Pulmonary artery endothelial cell (primary cell): ENCODE measurements at regions not wholly inside any gene's neighbourhood (a gene's known extent, or its start where the extent isn't known, plus 50 kb on each side); places are given as distances from the start of the nearest gene placed in this dataset.
"Not testable (repeated sequence)": the region's sequence is repeated elsewhere in the genome, so short reads cannot be mapped to it uniquely, and the experiment has no call there.

Experiments
- DNase-seq: peaks from one replicate; pipeline ENCODE4 v3.0.0-alpha.2; 2011; ENCODE audit warnings: low read depth, low spot score

DNA sequence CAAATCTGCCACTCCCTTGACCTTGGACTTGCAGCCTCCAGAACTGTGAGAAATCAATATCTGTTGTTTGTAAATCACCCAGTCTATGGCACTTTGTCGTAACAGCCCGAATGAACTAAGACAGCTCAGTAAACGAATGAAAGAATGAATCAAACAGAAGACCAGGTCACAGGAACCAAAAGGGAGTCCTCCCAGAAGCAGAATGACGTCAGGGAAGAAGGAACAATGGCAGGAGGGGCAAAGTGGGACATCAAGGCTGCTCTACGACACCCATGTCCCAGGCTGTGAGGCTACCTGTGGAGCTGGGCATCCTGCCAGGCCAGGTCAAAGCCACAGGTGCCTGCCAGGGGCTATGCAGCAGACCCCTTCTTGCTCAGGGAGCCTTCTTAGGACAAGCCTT is 267.2 kb upstream of the PFKP start:
- DNase-seq, result no peak

DNA sequence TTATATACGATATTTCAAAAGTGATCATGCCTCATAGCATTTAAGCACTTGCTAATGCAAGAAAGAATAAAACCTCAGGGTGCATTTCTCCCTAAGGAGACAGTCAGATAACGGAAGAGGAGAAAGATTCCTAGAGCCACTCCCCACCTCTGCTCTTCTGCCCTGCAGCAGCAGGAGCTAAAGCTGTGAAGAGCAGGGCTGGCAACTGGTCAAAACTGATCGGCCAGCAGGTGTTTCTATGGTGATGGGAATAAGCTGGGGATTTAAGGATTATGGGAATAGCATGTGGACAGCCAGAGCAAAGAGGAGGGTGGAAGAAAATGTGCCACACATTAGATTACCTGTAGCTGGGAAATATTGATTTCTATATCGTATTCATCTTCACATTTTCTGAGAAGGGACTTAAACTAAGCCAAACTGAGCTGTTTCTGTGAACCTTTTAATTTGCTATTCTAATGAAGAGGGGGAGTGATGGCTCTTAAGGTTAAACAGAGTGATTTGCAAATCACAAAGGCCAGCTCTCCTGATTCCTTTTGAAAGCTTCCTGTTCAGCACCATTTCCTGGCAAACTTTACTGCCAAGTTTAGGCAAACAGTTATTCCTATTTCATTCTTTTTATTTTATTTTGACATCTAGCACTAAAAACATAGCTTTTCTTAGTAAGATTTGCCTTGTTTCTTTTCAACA is 268.9 kb upstream of the PFKP start:
- no peak for DNase-seq

DNA sequence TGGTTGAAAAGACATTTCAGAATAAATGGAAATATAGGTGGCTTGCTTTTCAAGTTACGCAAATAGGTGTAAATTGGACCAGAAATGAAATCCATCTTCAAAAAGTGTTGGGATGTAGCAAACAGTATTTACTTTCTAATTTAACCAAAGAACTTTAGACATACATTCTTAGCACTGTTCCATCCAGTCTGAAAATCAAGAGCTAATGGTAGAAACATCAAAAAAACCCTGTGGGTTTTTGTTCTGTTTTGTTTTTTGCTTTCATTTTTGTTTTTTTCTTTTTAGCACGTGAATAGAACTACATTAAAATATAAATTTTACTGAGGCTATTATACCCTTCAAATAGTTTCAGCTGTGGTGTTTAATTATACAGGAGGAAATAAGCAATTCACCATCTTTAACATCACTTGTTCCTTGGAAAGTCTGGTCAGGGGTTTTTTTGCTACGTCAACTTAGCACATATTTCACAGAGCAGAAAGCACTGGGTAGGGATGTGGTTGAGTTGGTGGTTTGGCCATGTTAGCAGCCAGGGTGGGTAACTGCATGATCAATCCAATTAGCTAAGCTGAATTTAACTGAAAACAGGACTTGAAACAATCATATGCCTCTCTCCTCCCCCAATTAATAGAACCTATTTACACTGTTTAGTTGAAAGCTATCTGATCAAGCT is 275.4 kb upstream of the PFKP start:
- no peak for DNase-seq

DNA sequence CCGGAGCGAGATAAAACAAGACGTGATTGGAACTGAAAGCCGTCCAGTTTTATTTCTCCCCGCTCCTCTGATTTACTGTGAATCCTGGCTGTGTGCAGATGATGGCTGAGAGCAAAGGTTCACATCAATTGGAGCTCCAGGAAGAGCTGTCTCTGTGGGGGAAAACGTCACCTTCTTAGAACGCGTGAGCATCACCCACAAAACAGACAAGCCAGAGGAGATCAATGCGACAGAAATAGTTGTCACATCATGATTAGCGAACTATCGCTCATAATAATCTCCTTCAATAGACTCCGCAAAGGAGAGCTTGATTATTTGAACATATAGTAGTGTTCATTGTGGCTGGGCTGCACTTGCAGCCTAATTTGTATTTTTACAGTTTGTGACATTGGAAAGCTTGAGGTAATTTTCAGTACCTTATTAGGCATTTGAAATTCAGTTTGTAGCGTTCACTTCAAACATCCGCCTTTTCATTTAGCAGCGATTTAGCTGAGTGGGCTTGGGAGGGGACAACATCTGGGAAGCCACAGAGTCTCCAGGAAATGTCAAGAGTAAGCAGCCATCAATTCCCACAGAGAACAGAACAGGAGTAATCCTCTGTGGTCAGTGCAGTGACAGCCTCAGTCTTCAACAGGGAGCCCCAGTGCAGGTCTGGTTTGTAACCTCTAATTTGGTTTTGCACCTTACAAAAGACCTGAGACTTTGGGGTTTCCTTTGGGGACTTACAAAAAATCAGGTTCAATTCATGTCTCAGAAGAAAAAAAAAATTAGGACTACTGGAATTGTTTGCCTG is 276.8 kb upstream of the PFKP start:
- DNase-seq, result no peak

DNA sequence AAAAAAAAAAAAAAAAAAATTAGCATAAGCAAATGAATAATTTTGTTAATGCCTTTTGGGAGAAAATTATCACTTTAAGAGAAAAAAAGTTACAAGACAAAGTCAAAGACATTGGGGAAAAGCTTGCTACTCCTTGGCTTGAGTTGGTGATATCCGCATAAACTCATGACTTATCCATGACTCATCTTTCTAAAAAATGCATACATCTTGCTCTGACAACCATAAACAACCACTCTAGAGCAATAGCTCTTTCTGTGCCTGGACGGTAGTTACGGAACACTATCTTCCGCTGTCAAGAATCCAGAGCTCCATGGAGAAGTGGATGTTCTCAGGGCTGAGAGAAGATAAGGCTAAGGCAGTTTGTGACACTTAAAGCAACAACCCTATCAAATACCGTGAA is 281.1 kb upstream of the PFKP start:
- DNase-seq, result no peak

DNA sequence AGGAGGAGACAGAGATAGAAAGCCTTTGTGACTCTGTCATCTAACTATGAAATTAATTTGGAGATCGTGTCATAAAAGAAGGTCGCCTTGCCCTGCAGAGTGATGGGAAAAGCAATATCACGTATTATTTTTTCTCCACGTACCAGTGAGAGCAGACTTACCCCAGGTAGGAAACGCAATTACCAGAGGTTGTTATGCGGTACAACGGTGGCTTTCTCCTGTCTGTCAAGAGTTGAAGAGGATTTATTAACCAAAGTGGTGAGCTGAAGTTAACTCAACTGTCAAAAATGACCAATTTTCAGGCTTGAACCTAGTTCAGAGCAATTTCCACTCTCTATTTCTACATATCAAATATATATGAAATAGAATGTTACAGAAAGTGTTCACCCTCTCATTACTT is 282.6 kb upstream of the PFKP start:
- DNase-seq, result no peak

DNA sequence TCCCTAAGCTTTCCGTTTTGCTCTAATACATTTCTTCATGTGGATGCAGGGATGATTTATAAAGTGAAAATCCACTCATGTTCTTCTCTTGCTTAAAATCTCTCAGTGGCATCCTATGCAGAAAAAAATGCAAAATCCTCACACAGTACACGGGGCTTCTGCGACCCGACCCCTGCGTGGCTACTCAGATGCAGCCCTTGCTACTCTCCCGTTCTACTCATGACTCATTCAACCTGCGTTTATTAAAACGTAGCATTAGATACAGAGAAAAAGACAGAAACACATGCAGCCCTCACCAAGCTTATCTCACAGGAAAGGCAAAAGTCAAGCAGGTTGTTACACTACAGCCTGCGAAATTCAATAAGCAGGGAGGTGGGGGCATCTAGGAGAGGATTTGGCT is 284.4 kb upstream of the PFKP start:
- no peak for DNase-seq

DNA sequence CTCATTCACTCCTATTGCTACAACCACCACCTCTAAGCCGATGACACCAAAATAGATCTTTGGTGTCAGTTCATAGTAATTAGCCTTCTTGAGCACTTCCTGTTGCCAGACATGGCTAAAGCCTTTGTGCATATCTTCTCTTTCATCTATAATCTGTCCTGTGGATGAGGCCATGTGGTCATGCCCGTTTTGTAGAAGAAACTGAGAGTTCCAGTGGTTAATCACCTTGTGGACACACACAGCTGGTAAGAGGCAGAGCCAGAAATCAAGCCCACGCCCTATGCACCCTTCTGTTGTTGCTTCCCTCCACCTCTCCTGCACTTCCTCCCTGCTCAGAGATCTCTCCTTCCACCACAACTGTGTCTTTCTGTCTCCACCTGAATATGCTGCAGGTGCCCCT is 285.1 kb upstream of the PFKP start:
- no peak for DNase-seq

DNA sequence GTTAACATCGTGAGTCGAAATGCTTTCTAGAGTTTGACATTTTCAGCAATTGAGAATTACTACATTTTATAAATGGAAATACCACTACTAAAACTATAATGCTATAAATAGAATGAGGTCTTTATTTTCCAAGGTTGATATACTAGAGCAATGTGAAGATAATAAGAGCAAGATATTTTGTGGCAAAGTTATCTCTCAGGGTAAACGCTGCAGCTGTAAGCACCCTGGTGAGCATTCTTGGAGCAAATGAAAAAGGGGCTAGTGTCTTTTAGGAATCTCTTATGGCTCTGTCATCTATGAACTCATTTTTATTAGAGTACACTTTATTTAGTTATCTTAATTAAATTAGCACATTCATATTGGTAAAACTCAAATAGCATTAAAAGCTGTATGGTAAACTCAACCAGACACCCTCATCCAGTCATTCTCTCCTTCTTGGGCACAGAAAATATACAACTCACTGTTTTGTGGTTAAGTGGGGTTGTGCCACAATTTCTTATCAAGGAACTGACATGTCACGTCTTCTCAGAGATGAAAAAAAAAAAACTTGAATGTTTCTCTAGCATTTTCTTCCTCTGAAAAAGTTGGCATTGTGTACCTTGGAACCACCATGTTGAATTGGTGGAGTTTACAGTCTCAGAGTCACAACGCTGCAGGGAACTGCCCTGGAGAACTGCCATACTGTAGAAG is 289.5 kb upstream of the PFKP start:
- no peak for DNase-seq

DNA sequence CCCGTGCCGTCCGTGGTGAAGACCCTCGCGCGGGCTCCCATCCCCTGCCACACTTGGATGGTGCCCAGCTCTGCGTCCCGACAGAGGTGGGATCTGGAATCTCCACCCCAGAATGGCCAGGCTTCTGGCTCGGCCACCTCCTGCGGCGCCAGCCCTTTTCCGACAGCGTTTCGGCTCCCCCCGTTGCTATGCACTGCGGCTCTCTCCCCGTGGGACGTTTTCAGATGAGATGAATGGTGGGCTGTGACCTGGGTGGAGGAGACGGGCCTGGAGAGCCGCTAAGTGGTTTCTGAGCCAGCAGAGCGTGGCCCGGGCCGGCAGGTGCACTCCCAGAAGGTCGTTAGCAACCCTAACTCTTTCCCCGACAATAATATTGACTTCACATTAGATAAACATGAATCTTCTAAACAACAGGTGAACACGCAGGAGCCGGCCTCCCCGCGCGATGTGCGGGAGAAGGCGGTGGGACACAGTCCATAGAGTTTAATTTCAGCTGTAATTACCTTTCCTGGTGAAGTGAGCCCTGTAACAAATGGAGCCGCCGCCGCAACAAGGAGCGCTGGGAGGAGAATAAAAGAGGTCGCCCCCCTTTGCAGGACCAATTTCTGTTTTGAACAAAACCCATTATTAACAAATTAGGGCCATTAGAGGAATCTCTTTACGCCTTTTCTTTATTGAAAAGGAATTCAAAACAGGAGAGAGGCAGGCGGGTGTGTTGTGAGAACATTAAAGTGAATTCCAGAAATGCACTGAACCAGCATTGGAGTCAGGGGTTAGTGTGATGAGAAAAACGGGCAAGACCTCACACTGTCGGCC is 294.3 kb upstream of the PFKP start:
- DNase-seq, result no peak

DNA sequence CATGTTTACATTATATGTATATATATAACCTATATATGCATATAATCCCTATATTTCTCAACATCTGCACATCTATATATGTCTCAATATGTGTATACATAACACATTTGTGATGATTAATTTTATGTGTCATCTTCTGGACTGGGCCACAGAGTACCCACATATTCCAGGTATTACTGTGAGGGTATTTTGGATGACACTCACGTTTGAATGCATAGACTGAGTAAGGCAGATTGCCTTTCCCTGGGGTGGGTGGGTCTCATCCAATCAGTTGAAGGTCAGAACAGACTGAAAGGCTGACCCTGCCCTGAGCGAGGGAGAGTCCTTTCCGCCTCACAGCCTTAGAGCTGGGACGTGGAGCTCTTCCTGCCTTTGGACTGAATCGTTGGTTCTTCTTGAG is 295.2 kb upstream of the PFKP start:
- DNase-seq, result no peak

DNA sequence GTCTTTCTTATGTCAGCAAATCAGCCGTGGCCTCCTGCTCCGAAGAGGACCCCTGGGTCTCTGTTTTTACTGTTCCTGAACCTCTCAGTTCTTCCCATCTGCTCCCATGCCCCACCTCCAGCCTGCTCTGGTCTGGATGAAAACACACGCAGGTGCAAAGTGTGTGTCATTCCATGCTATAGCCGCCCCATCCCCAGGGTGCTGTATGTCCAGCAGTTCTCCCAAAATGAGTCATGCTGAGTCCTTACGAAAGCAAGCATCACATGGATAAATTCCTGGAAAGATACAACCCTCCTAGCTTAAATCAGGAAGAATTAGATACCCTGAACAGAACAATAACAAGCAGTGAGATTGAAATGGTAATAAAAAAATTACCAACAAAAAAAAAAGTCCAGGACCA is 300.1 kb upstream of the PFKP start:
- DNase-seq, result not testable (repeated sequence)

DNA sequence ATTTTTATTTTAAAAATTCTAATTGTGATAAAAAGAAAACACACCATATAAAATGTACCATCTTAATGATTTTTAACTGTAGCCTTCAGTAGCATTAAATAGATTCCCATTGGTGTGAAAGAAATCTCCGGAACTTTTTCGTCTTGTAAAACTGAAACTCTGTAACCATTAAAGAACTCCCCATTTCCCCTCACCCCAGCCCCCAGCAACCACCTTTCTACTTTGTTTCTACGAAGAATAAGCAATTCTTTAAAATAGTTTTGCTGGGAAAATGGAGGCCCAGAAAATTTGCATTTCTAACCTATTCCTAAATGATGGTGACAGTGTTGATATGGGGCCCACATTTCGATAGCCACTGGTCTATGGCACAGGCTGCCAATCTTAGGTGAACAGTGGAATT is 305.4 kb upstream of the PFKP start:
- DNase-seq, result no peak

DNA sequence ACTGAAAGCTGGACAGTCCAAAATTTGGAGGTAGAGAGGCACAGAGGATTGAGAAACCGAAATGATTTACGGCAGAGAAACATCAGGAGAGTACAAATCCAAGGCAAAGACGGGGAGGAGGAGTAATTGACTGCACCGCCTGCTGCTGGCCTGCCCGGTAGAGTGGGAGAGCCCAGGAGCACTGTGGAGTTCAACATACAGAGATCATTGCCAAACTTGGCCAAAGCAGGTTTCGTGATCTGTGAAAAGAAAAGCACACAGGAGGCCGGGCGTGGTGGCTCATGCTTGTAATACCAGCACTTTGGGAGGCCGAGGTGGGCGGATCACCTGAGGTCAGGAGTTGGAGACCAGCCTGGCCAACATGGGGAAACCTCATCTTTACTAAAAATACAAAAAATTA is 306.0 kb upstream of the PFKP start:
- no peak for DNase-seq

DNA sequence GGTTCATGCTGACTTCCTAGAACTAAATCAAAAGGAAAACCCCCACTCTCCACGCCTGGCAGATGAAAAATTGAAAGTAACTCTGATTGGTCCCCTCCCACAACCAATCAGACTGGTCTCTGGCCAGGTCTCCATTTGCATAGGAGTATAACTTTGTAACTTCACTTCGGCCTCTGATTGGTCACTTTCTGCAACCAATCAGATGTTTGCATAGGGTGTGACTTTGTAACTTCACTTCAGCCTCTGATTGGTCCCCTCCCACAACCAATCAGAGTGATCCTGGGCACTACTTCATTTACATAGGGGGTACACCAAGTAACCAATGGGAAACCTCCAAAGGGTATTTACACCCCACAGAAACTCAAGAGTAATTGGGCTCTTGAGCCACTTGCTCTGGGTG is 306.6 kb upstream of the PFKP start:
- DNase-seq, result no peak

DNA sequence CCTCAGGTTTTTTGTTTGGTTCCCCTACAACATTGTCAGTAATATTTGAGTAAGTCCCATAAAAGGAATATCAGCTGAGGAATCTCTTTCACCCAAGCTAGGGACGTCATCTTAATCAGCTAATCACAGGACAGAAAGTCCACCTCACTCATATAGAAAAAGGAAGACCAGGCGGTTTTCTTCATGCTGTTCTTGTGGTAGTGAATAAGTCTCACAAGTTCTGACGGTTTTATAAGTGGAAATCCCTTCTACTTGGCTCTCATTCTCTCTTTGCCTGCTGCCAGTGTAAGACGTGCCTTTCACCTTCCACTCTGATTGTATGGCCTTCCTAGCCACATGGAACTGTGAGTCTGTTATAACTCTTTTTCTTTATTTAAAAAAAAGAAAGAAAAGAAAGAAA is 308.1 kb upstream of the PFKP start:
- DNase-seq, result no peak

DNA sequence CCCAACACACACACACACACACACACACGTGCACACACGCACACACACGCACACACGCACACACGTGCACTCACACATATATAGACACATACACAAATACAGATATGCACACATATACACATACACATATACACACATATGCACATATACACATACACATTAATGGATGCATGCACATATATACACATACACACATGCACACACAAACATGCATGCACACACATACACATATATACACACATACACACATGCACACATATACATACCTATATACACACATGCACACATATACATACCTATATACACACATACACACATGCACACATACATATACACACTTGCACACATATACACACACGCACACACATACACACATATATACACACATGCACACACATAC is 312.4 kb upstream of the PFKP start:
- no peak for DNase-seq

DNA sequence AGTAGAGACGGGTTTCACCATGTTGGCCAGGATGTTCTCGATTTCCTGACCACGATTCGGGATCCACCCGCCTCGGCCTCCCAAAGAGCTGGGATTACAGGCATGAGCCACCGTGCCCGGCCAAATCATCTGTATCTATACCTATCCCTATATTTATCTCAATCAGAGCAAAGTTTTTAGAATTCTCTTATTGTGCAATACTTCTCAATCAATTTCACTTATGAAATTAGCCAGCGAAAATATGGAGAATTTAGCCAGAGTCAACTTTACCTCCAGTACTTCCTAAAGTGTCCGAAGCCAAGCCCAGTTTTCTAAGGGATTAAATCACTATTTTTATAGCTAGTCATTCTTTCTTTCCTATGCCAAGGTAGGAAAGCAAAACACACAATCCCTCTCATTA is 319.1 kb upstream of the PFKP start:
- DNase-seq, result no peak

DNA sequence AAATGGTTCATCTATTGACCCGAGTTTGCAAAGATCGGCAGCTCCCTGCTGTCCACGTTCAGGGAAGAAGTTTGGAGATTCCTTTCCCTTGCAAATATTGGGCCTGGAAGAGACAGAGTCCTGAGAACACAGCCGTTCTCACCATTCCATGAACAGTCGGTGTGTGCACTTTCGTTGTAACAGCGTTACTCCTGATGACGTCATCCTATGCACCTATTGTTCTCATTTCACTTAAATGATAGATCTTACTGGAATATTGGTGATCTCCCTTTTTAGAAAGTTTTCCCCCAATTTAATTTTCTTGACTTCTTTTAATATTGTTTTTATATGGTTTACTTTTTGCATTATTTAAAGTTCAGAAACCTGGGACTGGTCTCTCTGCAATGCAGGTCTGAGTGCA is 320.7 kb upstream of the PFKP start:
- DNase-seq, result no peak

DNA sequence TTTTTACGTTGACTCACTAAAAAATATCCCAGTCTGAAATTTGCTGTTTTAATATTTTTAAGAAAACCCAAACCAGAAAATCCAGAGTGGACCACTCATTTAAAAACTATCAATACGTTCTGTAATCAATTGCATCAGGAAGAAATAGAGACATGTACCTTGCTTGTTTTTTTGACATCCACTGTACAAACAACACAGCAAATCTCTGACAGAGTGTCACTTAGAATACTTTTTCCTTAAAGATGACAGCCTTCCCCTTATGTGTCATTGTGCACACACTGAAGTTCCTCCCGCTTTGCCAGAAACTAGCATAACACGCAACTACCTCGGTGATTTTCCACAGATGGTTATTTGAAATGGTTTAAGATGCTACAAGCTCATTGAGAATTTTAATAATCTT is 321.7 kb upstream of the PFKP start:
- no peak for DNase-seq

DNA sequence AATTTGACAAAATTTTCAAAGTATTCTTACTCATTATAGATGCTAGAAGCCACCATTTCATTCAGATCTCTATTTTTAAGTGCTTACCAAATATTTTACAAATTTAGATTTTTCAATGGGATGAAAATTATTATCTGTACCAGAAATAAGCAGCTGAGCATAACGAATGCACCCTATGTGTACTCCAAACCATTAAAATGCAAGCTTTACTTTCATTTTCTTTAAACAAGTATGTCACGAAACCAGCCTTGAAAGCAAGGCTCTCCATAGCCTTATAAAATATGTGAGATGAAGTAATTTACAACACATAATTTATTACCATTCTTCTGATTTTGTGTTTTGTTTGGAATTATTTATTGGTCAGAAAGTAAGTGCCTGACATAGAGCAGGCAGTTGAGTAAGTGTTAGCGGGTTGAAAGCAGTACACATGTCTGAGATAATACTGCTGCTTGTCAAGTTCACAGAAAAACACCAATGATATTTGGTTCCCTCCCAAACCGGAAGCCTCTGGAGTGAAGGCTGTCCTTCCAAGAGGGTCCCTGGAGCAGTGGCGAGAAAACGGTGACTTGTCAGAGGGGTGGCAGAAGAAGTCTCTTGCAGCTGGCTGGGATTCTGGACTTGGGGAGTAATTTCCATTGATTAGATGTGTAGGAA is 322.7 kb upstream of the PFKP start:
- no peak for DNase-seq
